WI38 (cell line): ENCODE measurements at regions not wholly inside any gene's neighbourhood (a gene's known extent, or its start where the extent isn't known, plus 50 kb on each side); places are given as distances from the start of the nearest gene placed in this dataset.
"Not testable (repeated sequence)": the region's sequence is repeated elsewhere in the genome, so short reads cannot be mapped to it uniquely, and the experiment has no call there.

Experiments used
- H3K4me3 ChIP-seq: 2 replicates; pipeline ENCODE4 v1.5.1; 2011; ENCODE audit warnings: low read depth, mild to moderate bottlenecking, control low read depth, low read length
- TF ChIP-seq, protein P1 (sequence below): IDR thresholded peaks from 2 replicates; pipeline ENCODE4 v1.5.1; 2012; ENCODE audit warnings: low read depth, mild to moderate bottlenecking, control low read depth, low read length

GRCh38 chr3:72039677-72040076 is 254.7 kb upstream of the PROK2 start:
- TF ChIP-seq, protein P1, sequence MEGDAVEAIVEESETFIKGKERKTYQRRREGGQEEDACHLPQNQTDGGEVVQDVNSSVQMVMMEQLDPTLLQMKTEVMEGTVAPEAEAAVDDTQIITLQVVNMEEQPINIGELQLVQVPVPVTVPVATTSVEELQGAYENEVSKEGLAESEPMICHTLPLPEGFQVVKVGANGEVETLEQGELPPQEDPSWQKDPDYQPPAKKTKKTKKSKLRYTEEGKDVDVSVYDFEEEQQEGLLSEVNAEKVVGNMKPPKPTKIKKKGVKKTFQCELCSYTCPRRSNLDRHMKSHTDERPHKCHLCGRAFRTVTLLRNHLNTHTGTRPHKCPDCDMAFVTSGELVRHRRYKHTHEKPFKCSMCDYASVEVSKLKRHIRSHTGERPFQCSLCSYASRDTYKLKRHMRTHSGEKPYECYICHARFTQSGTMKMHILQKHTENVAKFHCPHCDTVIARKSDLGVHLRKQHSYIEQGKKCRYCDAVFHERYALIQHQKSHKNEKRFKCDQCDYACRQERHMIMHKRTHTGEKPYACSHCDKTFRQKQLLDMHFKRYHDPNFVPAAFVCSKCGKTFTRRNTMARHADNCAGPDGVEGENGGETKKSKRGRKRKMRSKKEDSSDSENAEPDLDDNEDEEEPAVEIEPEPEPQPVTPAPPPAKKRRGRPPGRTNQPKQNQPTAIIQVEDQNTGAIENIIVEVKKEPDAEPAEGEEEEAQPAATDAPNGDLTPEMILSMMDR: no peak
- H3K4me3 ChIP-seq: no peak overlapping the region

DNA sequence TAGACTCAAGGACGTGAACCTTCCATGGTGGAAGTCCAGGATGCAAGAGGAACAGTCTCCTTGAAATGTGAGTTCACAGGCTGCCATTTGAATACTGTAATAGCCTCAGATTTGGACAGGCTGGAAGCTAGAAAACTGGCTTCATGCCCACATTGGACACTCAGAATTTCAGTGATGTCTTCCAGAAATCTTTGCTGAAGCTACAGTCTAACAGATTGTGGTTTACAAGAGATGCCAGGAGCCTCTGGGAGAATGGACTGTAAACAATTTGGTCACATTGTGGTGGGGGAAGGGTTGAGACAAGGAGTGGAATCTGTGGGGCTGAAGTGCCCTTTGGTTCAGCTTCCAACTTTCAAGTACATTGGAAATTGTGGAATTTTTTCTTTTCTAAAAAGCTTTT is 252.0 kb upstream of the PROK2 start:
- H3K4me3 ChIP-seq: no peak overlapping the region
- TF ChIP-seq, protein P1: no peak

DNA sequence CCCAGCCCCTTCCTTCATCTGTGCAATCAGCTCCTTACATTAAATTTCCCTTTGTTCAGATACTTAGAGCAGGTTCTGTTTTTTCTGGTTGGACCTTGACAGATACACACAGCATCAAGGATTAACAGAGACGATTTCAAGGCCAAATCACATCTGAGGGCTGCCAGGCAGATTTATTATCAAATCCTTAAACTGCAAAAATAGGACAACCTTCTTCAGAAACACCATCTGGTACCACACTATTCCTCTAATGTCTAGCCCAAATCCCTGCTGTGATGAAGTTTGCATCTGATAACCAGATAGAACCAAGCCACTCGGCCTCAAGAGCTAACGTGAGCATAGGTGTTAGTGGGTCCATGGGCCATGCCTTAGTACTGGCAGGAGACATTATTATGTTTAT is 250.7 kb upstream of the PROK2 start:
- H3K4me3 ChIP-seq: no peak overlapping the region
- TF ChIP-seq, protein P1: no peak

DNA sequence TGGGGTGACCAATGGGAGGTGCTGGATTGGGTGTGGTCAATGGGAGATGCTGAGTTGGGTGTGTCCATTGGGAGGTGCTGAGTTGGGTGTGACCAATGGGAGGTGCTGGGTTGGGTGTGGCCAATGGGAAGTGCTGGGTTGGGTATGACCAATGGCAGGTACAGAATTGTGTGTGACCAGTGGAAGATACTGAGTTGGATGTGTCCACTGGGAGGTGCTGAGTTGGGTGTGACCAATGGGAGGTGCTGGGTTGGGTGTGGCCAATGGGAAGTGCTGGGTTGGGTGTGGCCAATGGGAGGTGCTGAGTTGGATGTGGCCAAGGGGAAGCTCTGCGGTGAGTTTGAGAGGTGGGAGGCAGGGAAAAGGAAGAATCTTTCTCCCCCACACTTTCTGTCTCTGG is 250.0 kb upstream of the PROK2 start:
- TF ChIP-seq, protein P1: no peak
- no peak overlapping the region for H3K4me3 ChIP-seq

DNA sequence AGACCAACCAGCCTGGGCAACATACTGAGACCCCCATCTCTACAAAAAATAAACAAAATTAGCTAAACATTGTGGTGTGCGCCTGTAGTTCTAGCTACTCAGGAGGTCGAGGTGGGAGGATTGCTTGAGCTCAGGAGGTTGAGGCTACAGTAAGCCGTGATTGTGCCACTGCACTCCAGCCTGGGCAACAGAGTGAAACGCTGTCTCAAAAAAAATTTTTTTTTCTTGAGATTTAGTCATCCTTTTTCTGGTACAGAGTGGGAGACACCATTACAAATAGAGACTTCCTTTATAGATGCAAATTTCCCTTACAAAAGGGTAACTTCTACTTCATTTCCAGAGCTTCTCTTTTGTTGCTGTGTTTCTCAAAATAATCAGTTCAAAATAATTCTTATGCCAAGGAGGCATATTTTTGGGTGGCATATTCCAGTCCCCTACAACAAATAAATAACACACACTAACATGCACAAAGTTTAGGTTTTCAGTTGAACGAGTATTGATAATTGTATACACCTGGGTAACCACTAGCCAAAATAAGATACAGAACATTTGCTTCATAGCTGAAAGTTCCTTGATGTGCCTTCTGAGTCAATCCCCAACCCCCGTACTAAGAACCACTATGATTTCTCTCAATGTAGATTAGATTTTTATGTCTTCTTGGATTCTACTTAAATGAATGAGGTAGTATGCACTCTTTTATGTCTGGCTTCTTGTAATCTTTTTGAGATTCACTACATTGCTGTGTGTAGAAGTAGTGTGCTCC is 248.9 kb upstream of the PROK2 start:
- H3K4me3 ChIP-seq: no peak overlapping the region
- TF ChIP-seq, protein P1: no peak

- TF ChIP-seq, protein P1: no peak
- no peak overlapping the region for H3K4me3 ChIP-seq
Observed at GRCh38 chr3:72032441-72033135, 247.6 kb upstream of the PROK2 start.

DNA sequence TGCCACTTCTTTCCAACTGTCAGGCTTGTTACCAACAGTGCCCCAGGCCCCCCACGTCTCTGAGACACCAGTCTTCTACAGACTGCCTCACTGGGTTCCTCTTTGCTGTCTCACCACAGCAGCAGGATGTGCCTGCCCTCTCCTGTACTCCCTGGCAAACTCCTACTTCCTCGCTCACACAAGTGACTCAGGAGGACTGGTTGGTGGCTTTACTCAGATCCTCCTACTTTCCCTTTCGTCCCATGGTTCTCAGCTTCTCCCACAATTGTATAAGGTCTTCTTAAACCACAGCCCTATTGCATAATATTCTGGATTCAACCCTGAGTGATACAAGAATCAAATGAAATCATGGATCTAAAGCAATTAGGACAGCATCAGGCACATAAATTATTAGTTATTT is 246.6 kb upstream of the PROK2 start:
- H3K4me3 ChIP-seq: no peak overlapping the region
- TF ChIP-seq, protein P1: no peak

DNA sequence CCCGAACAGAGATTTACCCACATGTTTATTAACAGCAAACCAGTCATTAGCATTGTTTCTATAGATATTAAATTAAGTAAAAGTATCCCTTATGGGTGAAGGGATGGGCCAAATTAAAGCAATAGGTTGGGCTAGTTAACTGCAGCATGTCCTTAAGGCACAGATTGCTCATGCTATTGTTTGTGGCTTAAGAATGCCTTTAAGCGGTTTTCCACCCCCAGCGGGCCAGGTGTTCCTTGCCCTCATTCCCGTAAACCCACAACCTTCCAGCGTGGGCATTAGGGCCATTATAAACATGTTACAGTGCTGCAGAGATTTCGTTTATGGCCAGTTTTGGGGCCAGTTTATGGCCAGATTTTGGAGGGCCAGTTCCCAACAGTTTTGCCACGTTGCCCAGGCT is 245.3 kb upstream of the PROK2 start:
- H3K4me3 ChIP-seq: not testable (repeated sequence)

DNA sequence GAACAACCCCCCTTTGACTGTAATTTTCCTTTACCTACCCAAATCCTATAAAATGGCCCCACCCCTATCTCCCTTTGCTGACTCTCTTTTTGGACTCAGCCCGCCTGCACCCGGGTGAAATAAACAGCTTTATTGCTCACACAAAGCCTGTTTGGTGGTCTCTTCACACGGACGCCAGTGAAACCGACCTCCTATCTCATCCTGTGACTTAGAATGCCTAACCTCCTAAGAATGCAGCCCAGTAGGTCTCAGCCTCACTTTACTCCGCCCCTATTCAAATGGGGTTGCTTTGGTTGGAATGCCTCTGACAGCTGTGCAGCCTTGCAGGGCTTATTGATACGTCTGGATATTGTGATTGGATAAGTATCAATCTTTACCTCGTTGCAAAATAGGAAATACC is 243.8 kb upstream of the PROK2 start:
- H3K4me3 ChIP-seq: not testable (repeated sequence)

DNA sequence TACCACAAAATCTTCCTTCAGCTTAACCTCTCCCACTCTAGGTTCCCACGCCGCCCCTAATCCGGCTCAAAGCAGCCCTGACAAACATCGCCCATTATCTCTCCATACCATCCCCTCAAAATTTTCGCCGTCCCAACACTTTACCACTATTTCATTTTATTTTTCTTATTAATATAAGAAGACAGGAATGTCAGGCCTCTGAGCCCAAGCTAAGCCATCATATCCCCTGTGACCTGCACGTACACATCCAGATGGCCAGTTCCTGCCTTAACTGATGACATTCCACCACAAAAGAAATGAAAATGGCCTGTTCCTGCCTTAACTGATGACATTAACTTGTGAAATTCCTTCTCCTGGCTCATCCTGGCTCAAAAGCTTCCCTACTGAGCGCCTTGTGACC is 243.4 kb upstream of the PROK2 start:
- H3K4me3 ChIP-seq: not testable (repeated sequence)

DNA sequence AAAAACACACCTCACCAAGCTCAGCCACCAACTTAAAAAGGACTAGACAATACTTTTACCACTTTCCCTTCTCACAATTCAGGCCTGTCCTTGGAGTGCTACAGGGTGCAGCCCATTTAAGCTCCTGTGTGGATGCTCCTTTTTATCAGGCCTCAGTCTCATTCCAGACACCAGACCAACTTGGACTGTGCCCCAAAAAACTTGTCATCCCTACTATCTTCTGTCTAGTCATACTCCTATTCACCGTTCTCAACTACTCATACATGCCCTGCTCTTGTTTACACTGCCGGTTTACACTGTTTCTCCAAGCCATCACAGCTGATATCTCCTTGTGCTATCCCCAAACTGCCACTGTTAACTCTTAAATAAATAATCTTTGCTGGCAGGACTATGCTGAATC is 242.8 kb upstream of the PROK2 start:
- H3K4me3 ChIP-seq: not testable (repeated sequence)
